IPS DF 4.7 (cell line): ENCODE measurements at regions not wholly inside any gene's neighbourhood (a gene's known extent, or its start where the extent isn't known, plus 50 kb on each side); places are given as distances from the start of the nearest gene placed in this dataset.
A peak's percentile ranks its signal among the peaks of the same experiment; 100 is the strongest.
"Not testable (repeated sequence)": the region's sequence is repeated elsewhere in the genome, so short reads cannot be mapped to it uniquely, and the experiment has no call there.

Experiments
- DNase-seq: peaks from one replicate; pipeline ENCODE4 v3.0.0-alpha.2; 2013; ENCODE audit warnings: low spot score; ENCODE audit errors: extremely low read depth

GRCh38 chr14:59097681-59098080, 90.8 kb upstream of the DAAM1 start:
- DNase-seq, result no peak

GRCh38 chr14:59098377-59098776, 90.1 kb upstream of the DAAM1 start:
- DNase-seq, result no peak

GRCh38 chr14:59100205-59100604, 88.3 kb upstream of the DAAM1 start:
- no peak for DNase-seq

- DNase-seq, result no peak
Observed at GRCh38 chr14:59101476-59101875, 87.0 kb upstream of the DAAM1 start.

- DNase-seq, result no peak
Observed at GRCh38 chr14:59103396-59103795, 85.1 kb upstream of the DAAM1 start.

- no peak for DNase-seq
Observed at GRCh38 chr14:59107819-59108218, 80.6 kb upstream of the DAAM1 start.

- DNase-seq, result no peak
Observed at GRCh38 chr14:59116984-59117415, 71.5 kb upstream of the DAAM1 start.

GRCh38 chr14:59117754-59118528, 70.5 kb upstream of the DAAM1 start:
- DNase-seq, result no peak

GRCh38 chr14:59120921-59121320, 67.5 kb upstream of the DAAM1 start:
- no peak for DNase-seq

GRCh38 chr14:59123531-59123930, 64.9 kb upstream of the DAAM1 start:
- DNase-seq, result no peak

- peak; percentile 5 for DNase-seq
Observed at GRCh38 chr14:59123975-59124374, 64.5 kb upstream of the DAAM1 start.

GRCh38 chr14:59125156-59125555, 63.3 kb upstream of the DAAM1 start:
- DNase-seq, result no peak

GRCh38 chr14:59126714-59127436, 61.6 kb upstream of the DAAM1 start:
- DNase-seq, result peak; percentile 19

GRCh38 chr14:59127437-59127732, 61.1 kb upstream of the DAAM1 start:
- no peak for DNase-seq

GRCh38 chr14:59130462-59130861, 58.0 kb upstream of the DAAM1 start:
- DNase-seq, result no peak

- no peak for DNase-seq
Observed at GRCh38 chr14:59131938-59132795, 56.3 kb upstream of the DAAM1 start.

- DNase-seq, result no peak
Observed at GRCh38 chr14:59132796-59133494, 55.5 kb upstream of the DAAM1 start.

- DNase-seq, result no peak
Observed at GRCh38 chr14:59133709-59134108, 54.8 kb upstream of the DAAM1 start.

- no peak for DNase-seq
Observed at GRCh38 chr14:59134307-59134706, 54.2 kb upstream of the DAAM1 start.

- DNase-seq, result no peak
Observed at GRCh38 chr14:59137256-59137655, 51.2 kb upstream of the DAAM1 start.

GRCh38 chr14:59138576-59138975, 49.9 kb upstream of the DAAM1 start:
- not testable (repeated sequence) for DNase-seq
